ENCODE measurements at regions not wholly inside any gene's neighbourhood (a gene's known extent, or its start where the extent isn't known, plus 50 kb on each side); places are given as distances from the start of the nearest gene placed in this dataset.

DNA sequence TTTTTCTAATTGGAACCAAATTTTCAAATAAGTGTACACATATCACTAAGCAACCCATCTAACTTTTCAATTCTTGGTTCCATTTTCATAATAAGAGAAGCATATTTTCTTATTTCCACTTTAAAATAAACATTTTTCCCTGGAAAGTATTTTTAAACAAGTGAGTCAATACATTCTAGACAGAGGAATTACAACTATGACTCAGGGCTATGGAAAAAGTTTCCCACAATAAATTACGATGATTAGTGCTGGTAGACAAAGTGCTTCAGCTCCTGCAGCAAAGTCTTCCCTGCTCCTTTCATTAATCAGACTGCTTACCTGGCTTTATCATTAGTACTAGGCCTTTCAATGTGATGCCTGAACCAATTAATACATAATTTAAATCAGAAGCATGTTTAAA lies 322.5 kb downstream of the HACE1 start:
- TF ChIP-seq, protein P1, sequence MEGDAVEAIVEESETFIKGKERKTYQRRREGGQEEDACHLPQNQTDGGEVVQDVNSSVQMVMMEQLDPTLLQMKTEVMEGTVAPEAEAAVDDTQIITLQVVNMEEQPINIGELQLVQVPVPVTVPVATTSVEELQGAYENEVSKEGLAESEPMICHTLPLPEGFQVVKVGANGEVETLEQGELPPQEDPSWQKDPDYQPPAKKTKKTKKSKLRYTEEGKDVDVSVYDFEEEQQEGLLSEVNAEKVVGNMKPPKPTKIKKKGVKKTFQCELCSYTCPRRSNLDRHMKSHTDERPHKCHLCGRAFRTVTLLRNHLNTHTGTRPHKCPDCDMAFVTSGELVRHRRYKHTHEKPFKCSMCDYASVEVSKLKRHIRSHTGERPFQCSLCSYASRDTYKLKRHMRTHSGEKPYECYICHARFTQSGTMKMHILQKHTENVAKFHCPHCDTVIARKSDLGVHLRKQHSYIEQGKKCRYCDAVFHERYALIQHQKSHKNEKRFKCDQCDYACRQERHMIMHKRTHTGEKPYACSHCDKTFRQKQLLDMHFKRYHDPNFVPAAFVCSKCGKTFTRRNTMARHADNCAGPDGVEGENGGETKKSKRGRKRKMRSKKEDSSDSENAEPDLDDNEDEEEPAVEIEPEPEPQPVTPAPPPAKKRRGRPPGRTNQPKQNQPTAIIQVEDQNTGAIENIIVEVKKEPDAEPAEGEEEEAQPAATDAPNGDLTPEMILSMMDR (IDR thresholded peaks at IDR 0.05; ENCODE audit: insufficient read depth, low read length, missing control alignments): no peak
- CTCF ChIA-PET: interaction anchor here (1.0 to 1.9 kb wide), 3 partner anchors 11 to 239 kb away, joined by 3 to 5 read pairs (median 4); no protein-coding TSS in a partner anchor
- DNase-seq (ENCODE audit: low read depth, low spot score): peak; percentile 52
- POLR2A ChIA-PET: no interaction called here
- no peak overlapping the region for H3K4me3 ChIP-seq (ENCODE audit: low read depth, low read length)

DNA sequence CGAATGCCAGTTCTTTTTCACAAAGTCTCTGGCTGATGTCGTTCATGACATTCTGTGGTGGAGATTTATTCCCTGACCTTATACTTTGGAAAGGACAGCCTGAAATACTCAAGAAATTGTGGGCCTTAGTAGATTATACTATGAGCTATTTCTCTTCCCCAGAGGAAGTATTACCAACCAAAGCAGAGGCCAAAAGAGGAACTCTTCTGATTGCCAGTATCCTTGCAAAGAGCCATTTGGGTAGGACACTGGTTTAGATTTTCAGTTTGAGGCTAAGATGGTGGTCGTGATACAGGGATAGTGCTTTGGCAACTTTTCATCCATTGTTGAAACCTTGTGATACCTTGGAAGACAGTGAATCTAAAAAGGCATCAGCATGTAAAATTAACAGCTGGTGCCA lies 327.3 kb downstream of the HACE1 start:
- ChIA-PET POLR2A (no interaction called here), CTCF (no interaction called here)
- no peak for DNase-seq (ENCODE audit: low read depth, low spot score)
- no peak overlapping the region for H3K4me3 ChIP-seq (ENCODE audit: low read depth, low read length)
- TF ChIP-seq, protein P1 (IDR thresholded peaks at IDR 0.05; ENCODE audit: insufficient read depth, low read length, missing control alignments): no peak

DNA sequence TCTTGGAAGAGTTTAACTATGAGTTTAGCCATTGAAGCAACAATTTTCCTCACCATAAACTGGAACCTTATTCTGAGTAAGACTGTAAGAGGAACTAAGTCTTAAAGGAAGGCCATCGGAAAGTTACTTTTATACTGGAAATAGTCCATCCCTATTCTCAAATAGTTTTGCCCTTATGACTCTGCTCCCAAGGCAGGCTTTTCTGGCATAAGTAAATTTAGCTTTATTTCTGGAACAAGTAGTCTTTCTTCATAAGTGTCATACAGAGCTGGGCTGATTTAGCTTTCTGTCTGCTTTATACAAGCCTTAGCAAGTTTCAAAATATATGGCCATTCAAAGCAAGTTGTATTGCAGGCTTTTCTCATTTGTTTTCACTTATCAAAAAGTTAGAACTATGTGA lies 328.1 kb downstream of the HACE1 start:
- no peak for DNase-seq (ENCODE audit: low read depth, low spot score)
- ChIA-PET CTCF (no interaction called here), POLR2A (no interaction called here)
- TF ChIP-seq, protein P1 (IDR thresholded peaks at IDR 0.05; ENCODE audit: insufficient read depth, low read length, missing control alignments): no peak
- H3K4me3 ChIP-seq (ENCODE audit: low read depth, low read length): no peak overlapping the region

DNA sequence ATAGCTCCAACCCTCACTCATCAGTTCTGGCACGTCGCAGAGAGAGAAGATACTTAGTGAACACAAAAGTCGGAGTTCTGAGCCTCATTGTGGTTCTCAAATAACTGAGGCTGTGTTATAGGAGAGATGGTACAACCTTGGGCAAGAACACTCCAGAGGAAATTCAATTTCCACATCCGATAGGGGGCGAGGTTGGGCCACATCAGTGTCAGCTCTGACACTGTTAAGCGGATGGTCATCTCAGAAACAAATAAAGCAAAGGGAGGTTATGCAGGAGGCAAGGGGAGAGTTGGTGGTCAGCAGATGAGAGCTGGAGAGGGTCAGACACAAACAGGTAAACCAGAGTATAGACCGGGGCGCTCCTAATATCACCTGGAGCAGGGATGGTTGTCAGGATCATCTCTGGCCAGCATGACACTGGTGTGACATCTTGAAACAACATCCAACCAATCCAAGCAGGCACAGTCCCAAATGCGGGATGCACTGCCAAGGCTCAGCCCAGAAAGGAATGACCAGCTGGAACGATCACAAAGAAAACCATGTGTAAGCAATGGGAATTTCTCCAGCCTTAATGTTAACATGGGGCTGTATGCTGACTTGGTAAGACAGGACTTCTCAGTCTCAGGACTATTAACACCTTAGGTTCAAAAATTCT lies 331.8 kb downstream of the HACE1 start:
- POLR2A ChIA-PET: no interaction called here

DNA sequence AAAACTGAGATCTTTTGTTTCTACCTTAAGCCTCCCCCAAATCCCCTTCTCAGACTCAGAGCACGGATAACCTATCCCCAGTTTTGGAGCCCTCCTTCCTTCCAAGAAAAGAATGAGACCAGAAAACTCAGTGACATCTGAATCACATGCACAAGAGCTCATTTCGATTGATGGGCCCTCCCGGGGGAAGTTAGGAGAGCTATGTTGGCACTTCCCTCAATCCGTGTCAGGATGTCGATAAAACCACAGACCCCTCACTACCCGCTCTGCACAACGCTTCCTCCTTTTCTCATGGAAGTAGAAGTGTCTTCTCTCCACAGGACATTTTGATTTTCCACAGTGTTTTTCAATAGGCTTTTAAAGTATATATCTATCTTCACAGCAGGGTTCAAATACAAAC lies 332.4 kb downstream of the HACE1 start:
- DNase-seq (ENCODE audit: low read depth, low spot score): no peak
- ChIA-PET CTCF (interaction anchor here (0.7 to 2.0 kb wide), 12 partner anchors 11 to 248 kb away, joined by 3 to 8 read pairs (median 4); no protein-coding TSS in a partner anchor), POLR2A (no interaction called here)
- H3K4me3 ChIP-seq (ENCODE audit: low read depth, low read length): no peak overlapping the region
- TF ChIP-seq, protein P1 (IDR thresholded peaks at IDR 0.05; ENCODE audit: insufficient read depth, low read length, missing control alignments): no peak

More for the DNA sequence above, 331.8 kb downstream of the HACE1 start:
- no peak overlapping the region for H3K4me3 ChIP-seq (ENCODE audit: low read depth, low read length)
- TF ChIP-seq, protein P1 (IDR thresholded peaks at IDR 0.05; ENCODE audit: insufficient read depth, low read length, missing control alignments): peak; percentile 39
- CTCF ChIA-PET: interaction anchor here (0.7 to 2.0 kb wide), 10 partner anchors 11 to 247 kb away, joined by 3 to 8 read pairs (median 4); no protein-coding TSS in a partner anchor
- no peak for DNase-seq (ENCODE audit: low read depth, low spot score)

DNA sequence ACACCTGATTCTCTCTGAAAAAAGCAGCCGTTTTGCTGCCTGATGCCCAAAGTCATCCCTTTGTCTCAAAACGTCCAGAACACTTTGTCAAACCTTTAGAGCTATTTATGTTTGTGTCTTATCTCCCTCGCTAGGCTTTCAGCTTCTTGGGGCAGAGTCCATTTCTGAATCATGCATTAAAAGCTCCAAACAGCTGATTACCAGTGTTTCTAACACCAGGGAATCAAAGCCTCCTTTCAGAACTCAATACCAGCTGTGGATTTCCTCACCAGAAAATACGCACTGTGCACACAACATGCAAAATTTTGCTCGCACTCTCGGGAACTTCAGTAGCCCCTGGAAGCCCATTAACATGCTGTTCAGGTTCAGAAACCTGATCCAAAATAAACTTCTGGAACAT lies 333.3 kb downstream of the HACE1 start:
- TF ChIP-seq, protein P1 (IDR thresholded peaks at IDR 0.05; ENCODE audit: insufficient read depth, low read length, missing control alignments): no peak
- DNase-seq (ENCODE audit: low read depth, low spot score): no peak
- H3K4me3 ChIP-seq (ENCODE audit: low read depth, low read length): no peak overlapping the region
- ChIA-PET CTCF (interaction anchor here (0.6 to 2.8 kb wide), 24 partner anchors 8 to 257 kb away, joined by 3 to 23 read pairs (median 4); no protein-coding TSS in a partner anchor), POLR2A (no interaction called here)
